ENCODE measurements at regions not wholly inside any gene's neighbourhood (a gene's known extent, or its start where the extent isn't known, plus 50 kb on each side); places are given as distances from the start of the nearest gene placed in this dataset.
A peak's percentile ranks its signal among the peaks of the same experiment; 100 is the strongest.

DNA sequence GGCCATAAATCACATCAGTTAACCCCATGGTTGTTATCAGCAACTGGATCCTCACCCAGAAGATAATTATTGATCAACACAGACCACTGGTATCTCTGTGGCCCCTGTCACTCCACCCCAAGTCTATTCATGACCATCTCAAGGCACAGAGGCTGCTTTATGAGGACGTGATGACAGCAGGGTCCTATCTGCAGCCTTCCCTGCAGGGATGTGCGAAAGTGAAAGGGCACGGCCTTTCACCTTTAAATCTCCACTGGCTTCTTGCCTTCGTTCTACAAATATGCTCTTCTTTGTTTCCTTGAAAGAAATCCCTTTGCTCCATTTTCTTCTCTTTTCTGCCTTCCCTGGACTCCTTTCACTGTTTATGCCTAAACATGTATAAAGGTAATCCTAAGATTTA, 170.6 kb upstream of the EDNRA start:
- DNase-seq (ENCODE audit: low read depth in 2 of 2), result no peak

DNA sequence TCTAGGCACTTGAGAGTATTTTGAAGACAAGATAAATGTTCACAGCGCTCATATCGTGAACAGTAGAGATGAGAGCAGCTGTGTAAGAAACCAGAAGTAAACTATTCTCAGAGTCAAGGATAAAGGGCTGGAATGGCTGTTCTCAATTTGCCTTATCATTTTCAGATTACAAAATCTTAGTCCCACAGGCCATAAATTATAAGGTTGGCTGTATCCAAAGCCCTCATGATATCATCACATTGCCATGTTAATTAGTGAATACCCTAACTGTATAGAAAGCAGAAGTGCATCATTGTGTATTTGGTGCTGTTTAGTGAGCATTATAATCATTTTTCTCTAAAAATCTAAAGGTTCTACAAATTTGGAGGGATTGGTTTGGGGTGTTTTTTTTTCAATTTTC, 168.9 kb upstream of the EDNRA start:
- DNase-seq (ENCODE audit: low read depth in 2 of 2), result no peak

DNA sequence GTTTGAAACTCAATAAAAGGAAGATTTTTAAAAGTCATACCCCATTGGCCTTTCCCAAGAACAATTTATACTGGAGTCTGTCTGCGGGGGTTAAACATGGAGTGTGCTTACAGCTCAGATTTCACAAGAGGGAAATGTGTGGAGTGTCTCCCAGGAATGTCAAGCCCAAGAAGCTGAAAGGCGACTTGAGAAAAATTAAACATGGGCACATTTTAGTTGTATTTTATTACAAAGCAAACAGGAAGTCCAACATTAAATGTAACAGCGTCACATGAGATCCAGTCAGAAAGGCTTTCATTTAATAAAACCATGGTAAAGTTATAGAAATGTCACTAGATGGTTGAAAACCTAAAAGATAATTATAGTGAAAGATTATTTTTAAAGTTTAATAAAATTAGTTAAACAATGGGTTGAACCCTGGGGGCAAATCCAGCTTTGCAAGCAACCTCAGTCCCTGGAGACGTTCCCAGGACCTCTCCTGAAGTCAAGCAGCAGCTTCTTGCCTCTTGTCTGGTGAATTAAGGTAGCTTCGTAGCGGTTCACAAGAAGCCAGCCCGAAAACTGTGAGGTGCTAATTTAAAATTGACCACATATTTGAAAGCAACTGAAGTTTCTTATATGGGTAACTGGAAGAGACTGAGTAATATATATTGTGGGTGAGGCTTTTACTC, 168.4 kb upstream of the EDNRA start:
- DNase-seq (ENCODE audit: low read depth in 2 of 2), result no peak

DNA sequence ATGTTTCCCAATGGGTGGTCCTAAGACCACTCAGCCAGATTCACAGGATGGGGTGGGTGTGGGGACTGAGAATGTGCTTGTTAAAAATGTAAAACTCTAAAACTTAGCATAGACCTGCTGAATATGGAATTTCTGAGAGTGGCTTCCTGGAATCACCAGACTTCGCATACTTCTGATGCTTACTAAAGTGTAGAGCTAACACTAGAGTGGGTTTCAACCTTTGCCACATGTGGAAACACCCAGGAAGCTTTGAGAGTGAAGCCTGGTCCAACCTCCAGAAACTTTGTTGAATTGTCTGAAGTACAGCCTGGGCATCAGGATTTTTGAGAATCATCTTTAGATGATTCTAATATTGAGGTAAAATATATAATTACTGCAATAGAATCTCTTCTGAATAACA, 167.8 kb upstream of the EDNRA start:
- DNase-seq (ENCODE audit: low read depth in 2 of 2), result no peak

DNA sequence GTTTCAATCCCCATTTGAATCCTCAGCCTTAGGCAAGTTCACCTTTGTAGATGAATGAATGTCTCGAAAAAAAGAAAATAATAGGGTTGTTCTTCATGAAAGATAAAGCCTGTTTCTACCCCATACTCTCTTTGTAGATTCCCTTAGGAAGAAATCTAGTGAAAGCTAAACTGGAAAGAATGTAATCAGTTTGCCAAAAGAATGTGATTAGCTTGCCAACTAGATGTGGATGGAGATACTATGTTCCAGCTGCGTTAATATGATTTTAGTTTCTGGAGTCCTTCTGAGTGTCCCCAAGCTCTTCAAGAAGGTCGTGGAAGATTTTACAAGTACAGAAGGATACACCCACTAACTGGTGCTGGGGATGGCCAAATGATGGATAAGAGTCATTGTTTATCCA, 162.3 kb upstream of the EDNRA start:
- no peak for DNase-seq (ENCODE audit: low read depth in 2 of 2)

DNA sequence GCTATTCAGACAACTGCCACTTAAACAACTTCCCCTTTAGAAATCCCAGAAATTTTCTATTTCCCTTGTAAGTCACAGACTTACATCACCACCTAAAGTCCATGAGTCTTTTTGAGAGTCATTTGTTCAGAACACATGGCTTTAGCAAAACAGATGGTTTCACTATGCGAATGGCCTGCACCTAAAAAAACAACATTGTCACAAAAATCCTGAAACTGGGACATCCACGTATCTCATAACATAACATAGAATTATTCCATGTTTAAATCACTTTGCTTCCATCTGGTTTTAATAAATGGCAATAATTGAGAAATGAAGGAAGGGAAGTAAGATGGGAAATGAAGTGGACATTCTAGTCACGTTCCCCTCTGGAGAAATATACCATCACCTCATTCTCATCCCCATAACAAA, 155.3 kb upstream of the EDNRA start:
- DNase-seq (ENCODE audit: low read depth in 2 of 2), result no peak

DNA sequence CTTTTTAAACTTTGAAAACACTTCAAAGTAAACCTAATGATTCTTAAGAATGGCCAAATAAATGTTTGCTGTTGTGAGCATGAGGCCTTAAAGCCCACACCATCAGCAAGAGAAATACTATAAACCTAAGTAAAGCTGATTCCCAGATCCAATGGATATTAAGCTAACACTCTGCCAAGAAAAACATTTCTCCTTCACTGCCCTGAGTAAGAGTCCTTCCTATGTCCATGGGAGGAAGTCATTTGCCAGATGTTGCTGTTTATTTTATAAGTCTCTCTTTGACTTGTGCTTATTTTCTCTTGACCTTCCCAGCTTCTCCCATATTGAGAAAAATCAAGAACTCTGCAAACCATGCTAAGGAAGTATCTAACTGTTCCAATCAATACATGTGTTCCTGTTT, 154.3 kb upstream of the EDNRA start:
- DNase-seq (ENCODE audit: low read depth in 2 of 2), result peak in 1 of 2 donors; percentile 87

DNA sequence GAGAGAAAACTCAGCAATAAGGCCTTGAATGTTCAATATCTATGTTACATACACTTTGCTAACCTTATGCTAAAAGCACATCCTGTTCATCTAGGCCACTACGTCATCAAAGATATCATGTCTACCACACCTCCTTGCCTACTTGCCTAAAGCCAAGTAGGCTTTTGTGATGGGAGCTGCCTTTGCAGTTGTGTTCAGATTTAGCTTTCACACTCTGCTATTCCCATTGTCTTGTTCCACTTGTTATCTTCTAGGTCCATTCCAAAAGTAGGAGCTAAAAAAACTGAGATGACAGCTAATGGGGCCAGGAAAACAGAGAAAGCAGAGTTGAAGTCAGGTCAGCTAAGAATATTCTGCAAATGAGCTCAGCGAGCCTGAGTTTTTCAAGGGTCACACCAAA, 153.6 kb upstream of the EDNRA start:
- DNase-seq (ENCODE audit: low read depth in 2 of 2), result no peak

DNA sequence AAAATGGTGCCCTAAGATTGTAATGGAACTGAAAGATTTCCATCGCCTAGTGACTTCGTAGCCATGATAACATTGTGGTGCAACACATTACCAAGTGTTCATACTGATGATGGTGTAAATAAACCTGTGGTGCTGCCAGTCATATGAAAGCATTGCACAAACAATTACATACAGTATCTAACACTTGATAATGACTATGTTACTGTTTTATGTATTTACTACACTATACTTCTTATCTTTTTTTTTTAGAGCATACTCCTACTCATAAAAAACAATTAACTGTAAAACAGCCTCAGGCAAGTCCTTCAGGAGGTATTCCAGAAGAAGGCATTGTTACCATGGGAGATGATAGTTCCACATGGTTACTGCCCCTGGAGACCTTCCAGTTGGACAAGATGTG, 152.7 kb upstream of the EDNRA start:
- no peak for DNase-seq (ENCODE audit: low read depth in 2 of 2)

DNA sequence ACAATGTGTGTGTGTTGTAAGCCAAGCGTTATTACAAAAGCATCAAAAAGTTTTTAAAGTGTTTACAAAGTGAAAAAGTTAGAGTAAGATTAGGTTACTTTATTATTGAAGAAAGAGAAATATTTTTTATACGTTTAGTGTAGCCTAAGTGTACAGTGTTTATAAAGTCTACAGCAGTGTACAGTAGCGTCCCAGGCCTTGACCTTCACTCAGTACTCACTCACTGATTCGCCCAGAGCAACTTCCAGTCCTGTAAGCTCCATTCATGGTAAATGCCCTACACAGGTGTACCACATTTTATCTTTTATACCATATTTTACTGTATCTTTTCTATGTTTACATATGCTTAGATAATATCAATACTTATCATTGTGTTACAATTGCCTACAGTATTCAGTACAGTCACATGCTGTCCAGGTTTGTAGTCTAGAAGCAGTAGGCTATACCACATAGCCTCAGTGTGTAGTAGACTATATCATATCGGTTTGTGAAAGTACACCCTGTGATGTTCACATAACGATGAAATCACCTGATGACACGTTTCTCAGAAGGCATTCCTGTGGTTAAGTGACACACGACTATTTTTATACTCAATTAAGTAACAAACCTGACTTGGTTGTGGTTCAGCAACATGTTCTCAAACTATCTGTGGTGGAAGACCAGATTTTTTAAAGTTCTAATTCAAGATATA, 152.0 kb upstream of the EDNRA start:
- no peak for DNase-seq (ENCODE audit: low read depth in 2 of 2)

DNA sequence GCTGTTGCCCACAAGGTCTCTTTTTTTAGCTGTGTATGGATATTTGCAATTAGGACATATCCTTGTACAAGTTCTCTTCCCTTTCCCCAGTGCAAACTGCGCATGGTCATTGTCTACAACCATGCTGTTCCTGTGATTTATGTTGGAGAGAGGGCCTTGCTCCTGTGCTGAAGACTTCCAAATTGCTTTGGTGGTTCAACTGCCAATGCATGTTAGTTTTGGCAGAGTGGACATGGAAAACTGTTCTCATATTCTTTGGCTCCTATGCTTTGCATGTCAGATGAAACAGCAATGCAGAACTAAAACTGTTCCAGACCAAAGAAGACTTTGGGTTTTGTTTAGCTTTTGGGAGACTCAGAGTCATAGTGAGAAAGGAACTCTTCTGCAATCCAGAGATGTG, 148.8 kb upstream of the EDNRA start:
- peak in 1 of 2 donors; percentile 9 for DNase-seq (ENCODE audit: low read depth in 2 of 2)

DNA sequence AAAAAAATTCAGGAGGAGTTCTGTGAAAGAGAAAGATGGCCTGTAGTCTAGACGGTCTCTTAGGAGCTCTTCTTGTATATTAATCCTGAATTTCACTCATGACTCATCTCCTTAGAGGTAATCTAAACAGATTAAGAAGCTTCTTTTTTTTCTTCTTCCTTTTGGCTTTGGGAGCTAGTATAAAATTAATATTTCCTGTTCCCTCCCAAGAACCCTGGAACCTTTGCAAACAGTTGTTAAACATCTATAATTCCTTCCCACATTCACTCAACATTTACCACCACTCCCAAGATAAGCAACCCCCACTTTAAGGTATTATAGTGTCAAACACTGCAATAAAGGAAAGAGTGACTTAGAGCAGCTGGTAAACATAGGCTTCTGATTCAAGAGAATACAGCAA, 146.4 kb upstream of the EDNRA start:
- DNase-seq (ENCODE audit: low read depth in 2 of 2), result peak in 1 of 2 donors; percentile 85

DNA sequence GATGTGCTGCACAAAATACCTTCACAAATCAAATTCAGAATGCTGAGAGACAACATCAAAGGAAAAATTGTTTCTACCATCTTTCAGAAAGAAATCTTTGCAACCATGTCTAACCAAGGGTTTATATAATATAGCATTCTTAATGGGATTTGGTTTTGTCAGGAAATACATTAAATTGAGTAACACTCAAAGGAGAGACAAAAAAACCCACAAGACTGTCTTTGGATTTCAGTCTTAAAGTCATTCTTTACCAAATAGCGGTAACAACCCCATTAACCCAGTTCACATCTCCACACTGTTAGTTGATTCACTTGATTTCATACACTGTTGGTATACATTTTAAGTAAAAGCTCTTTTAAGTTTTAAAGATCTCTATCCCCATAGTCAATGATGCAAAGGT, 145.7 kb upstream of the EDNRA start:
- no peak for DNase-seq (ENCODE audit: low read depth in 2 of 2)

DNA sequence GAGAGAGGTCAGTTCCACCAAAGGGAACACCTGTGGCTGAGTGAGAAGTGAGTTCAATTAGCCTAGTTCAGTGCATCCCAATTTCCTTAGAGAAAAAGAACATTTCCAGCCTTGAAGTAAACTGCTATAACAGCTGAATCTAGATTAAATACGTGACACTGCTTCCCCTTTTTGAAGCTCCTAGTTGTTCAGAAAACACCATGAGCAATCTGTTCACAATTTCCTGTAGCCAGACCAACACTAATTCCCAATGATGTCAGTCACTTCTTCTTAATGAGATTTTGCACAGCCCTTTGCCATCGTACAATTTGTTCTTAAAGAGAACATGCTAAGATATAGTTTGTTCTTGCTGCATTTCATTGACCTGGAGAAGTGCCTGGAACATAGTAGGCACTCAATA, 144.6 kb upstream of the EDNRA start:
- DNase-seq (ENCODE audit: low read depth in 2 of 2), result peak in 1 of 2 donors; percentile 92

DNA sequence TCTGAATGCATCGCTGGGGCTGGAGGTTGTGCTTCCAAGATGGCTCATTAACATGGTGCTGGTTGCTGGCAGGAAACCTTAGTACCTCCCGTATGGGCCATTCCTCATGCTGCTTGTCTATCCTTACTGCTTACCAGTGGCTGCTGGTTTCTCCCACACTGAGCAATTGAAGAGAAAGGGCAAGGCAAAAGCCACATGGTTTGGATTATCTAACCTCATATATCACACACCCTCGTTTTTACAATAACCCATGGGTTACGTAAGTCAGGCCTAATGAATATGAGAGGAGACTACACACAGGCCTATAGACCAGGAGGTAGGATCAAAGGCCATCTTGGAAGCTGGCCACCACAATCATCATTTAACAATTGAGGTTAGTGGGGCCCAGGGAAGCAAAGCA, 141.8 kb upstream of the EDNRA start:
- DNase-seq (ENCODE audit: low read depth in 2 of 2), result no peak

DNA sequence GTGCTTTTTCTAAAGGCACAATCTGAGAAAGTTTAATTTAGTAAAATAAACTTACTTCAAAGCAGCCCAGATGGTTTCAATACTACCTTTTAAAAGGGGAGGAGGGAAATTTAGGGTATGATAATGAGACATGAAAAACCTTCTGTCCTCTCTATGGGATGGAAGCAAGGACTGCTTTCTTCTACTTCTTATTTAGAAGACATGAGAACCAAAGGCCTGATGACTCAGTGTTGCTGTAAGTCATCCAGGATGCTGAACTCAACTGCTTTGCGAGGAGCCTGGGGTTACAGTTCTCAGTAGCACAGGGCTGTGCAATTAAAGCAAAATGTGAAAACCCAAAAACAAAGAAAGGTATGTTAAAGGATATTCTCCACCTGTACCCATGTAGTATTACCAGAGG, 140.8 kb upstream of the EDNRA start:
- DNase-seq (ENCODE audit: low read depth in 2 of 2), result peak in 1 of 2 donors; percentile 90

DNA sequence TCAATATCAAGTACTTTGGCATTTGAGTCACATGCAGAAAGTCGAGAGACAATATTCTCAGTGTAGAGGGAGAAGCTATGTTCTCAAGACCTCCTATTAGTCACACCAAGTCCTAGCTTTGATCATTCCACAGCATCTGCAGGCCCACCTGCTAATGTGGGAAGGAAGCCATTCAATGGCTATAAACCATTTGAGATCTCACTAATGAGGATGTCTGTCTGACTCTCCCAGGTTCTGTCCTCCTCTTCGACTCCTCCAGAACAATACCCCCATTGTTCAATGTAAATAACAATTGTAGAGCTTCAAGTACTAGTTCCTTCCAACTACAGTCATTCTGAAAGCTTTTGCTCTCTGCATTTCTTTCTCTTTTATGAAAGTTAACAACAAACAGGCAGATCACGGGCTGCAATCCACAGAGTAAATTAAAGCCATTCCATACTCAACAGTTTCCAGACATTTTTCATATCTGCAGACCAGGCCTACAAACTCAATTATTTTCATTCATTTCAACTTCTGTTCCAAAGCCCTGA, 140.2 kb upstream of the EDNRA start:
- peak in 1 of 2 donors; percentile 83 for DNase-seq (ENCODE audit: low read depth in 2 of 2)

DNA sequence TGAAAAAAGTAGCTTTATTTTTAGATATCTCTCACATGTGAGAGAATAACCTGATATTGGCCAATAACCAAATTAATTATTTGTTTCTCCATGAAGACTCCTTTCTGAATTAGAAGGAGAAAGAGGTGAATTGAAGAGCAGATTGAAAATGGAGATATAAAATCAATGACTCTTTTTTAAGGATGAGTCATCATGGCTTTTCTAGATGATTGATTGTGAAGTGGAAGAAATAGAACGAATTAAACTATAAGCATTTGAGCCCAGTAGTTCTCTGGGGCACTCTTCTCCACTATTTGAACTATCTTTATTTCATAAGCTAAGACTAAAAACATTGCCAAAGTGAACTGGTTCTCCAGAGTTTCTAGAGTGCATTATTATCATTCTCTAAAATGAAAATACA, 137.2 kb upstream of the EDNRA start:
- no peak for DNase-seq (ENCODE audit: low read depth in 2 of 2)

DNA sequence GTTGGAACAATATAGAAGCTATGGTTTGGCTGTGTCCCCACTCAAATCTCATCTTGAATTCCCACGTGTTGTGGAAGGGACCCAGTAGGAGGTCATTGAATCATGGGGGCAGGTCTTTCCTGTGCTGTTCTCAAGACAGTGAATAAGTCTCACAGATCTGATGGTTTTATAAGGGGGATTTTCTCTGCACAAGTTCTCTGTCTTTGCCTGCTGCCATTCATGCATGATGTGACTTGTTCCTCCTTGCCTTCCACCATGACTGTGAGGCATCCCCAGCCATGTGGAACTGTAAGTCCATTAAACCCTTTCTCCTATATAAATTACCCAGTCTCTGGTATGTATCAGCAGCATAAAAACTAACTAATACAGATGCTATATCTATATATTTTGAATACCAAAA, 135.2 kb upstream of the EDNRA start:
- no peak for DNase-seq (ENCODE audit: low read depth in 2 of 2)

DNA sequence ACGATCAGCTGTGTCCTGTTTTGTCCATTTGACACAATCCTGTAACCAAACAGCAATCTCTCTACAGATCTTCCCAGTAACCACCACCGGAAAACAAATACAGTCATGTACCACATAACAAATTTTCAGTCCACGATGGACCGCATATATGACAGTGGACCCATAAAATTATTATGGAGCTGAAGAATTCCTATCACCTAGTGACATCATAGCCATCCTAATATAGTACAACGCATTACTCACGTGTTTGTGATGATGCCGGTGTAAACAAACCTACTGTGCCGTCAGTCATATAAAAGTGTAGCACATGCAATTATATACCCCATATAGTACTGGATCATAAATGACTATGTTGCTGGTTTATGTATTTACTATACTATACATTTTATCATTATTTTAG, 133.7 kb upstream of the EDNRA start:
- DNase-seq (ENCODE audit: low read depth in 2 of 2), result no peak

DNA sequence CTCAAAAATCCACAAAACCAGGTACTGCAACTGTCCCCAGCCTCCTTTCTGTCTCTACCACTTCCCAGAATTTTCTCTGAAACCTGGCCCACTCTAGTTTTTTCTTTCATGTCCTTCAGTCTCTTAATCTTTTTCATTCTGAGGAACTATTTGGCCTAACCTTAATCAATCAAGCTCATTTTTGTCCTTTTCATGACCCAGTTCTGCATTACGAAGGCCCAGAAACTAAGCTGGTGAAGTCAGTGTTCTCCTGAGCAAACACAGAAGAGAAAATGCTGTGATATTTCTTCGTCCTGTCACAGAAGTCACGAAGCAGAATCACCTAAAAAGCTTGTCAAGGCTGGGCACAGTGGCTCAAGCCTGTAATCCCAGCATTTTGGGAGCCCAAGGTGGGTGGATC, 131.7 kb upstream of the EDNRA start:
- DNase-seq (ENCODE audit: low read depth in 2 of 2), result no peak

DNA sequence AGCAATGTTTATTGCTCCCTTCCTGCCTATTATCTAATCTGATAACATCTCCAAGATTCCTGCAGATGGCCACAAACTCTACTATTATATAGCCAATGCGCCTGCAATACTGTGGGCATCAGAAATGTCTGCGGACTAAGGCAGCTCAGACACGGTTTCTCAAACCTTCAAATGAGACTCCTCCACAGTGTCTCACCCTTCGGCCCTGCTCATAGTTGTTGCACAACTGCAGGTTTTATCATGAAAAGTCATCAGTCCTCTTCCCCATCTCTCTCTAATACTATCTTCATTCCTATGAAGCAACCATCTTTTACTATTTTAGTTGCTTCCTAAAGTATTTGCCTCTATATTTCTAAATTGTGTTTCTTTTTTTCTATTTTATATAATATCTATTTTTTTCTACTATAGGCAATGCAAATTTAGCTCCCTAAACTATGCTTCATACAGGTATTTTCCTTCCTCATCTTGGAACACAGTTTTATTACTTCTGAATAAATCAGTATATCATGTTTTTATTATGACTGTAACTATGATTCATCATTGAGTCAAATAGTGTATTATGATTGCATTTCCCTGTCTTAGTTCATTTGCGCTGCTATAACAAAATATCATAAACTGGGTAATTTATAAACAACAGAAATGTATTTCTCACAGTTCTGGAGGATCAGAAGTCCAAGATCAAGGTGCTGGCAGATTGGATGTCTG, 129.7 kb upstream of the EDNRA start:
- no peak for DNase-seq (ENCODE audit: low read depth in 2 of 2)

DNA sequence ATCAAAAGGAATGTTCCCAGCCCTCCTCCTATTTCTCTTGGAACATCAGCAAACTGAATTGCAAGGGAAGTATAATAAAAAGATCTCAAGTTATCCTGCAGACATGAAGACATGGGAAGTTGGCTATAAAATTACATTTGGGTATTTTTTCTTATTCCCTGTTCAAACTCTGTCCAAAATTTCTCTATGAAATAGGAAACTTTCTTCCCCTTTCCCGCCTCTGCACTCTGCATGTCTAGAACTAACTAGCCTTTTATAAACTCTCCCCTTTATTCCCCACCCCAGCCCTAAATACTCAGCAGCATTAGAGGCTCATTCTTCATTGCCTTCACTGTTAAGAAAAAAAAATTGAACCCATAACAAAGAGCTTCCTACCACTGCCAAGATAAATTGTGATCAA, 126.7 kb upstream of the EDNRA start:
- DNase-seq (ENCODE audit: low read depth in 2 of 2), result no peak
